HCT116 (cell line): ENCODE measurements at regions not wholly inside any gene's neighbourhood (a gene's known extent, or its start where the extent isn't known, plus 50 kb on each side); places are given as distances from the start of the nearest gene placed in this dataset.

Experiments
- ATAC-seq: fragments of 200-7000 bp; cut with Tn5 transposase; 2 replicates; pipeline ENCODE4 v1.9.1; 2020; ENCODE audit warnings: mild to moderate bottlenecking, moderate library complexity
- BruUV-seq: library from RNA; stranded (reverse); fragments of 400-500 nt; replicated peaks from 2 replicates; lab custom pipeline; 2021; lab: Mats Ljungman, UMichigan
- CTCF ChIA-PET: fragments of 300-600 bp; sonication (Branson Sonifier 250); formaldehyde crosslinking; loops from one replicate; lab custom pipeline; 2021; ENCODE audit warnings: antibody characterized with exemption; lab: Charles Lee
- POLR2A ChIA-PET: fragments of 300-600, 350-600 bp; sonication (Branson Sonifier 250); formaldehyde crosslinking; loops from one replicate; lab custom pipeline; 2021; ENCODE audit warnings: antibody characterized with exemption; lab: Charles Lee
- RAD21 ChIA-PET, 2 experiments: fragments of 300-600 bp; sonication (Branson Sonifier 250); formaldehyde crosslinking; loops; one replicate each; lab custom pipeline; 2023; ENCODE audit warnings: low total read pairs in 2 of 2; ENCODE audit not compliant: uncharacterized antibody in 2 of 2, unreplicated experiment in 2 of 2, low non-redundant PET in 1 of 2; lab: Charles Lee
- DNase-seq: peaks from one replicate; pipeline ENCODE4 v3.0.0-alpha.2; 2010; ENCODE audit warnings: low read depth, low spot score
- H2AFZ ChIP-seq: fragments of 200-600 bp; shearing (Covaris generic), sonication (generic); 2 replicates; pipeline ENCODE4 v1.6.1; 2017; ENCODE audit warnings: low read depth, mixed run types, mixed read lengths, antibody characterized with exemption, low read length; ENCODE audit not compliant: poor library complexity, severe bottlenecking
- H3K27ac ChIP-seq: 2 replicates; pipeline ENCODE4 v1.5.1; 2012; ENCODE audit warnings: low read depth, low read length
- H3K27me3 ChIP-seq: fragments of 200-600 bp; sonication (generic); 2 replicates; pipeline ENCODE4 v1.6.1; 2016; ENCODE audit warnings: mixed run types, low read length, mixed read lengths; ENCODE audit not compliant: insufficient read depth
- H3K36me3 ChIP-seq, 2 experiments: fragments of 200-500 bp in 1 of 2; fragments of 200-600 bp in 1 of 2; sonication (Bioruptor generic) in 1 of 2; sonication (generic) in 1 of 2; 2 replicates each; pipeline versions ENCODE4 v1.5.1 to v1.6.1; 2014 to 2016; ENCODE audit warnings: low read length in 2 of 2, inconsistent platforms in 1 of 2, mixed read lengths in 1 of 2, mixed run types in 1 of 2; ENCODE audit not compliant: insufficient read depth in 2 of 2, control insufficient read depth in 1 of 2
- H3K4me1 ChIP-seq, 2 experiments: fragments of 200-600 bp in 1 of 2; sonication (generic) in 1 of 2; 2 replicates each; pipeline versions ENCODE4 v1.5.1 to v1.6.1; 2012 to 2017; ENCODE audit warnings: low read length in 2 of 2, inconsistent platforms in 1 of 2, mild to moderate bottlenecking in 1 of 2, mixed read lengths in 1 of 2, mixed run types in 1 of 2, moderate library complexity in 1 of 2; ENCODE audit not compliant: insufficient read depth in 2 of 2, control insufficient read depth in 1 of 2
- H3K4me2 ChIP-seq: fragments of 200-600 bp; sonication (generic); 2 replicates; pipeline ENCODE4 v1.6.1; 2017; ENCODE audit warnings: mixed run types, low read length, mixed read lengths
- H3K4me3 ChIP-seq, 2 experiments: fragments of 200-600 bp in 1 of 2; sonication (generic) in 1 of 2; replicated peaks in 1 of 2; 2 replicates each; pipeline ENCODE4 v1.5.1; 2011 to 2016; ENCODE audit warnings: low read length in 2 of 2, control low read depth in 1 of 2, low read depth in 1 of 2, mild to moderate bottlenecking in 1 of 2, mixed read lengths in 1 of 2, mixed run types in 1 of 2
- H3K79me2 ChIP-seq: fragments of 200-600 bp; sonication (generic); 2 replicates; pipeline ENCODE4 v1.6.1; 2017; ENCODE audit warnings: mild to moderate bottlenecking, mixed run types, low read length, moderate library complexity, mixed read lengths; ENCODE audit not compliant: insufficient read depth
- H3K9ac ChIP-seq: fragments of 200-600 bp; sonication (generic); 2 replicates; pipeline ENCODE4 v1.6.1; 2016; ENCODE audit warnings: low read length, mixed read lengths
- H3K9me2 ChIP-seq: fragments of 200-600 bp; sonication (generic), shearing (Covaris generic); 2 replicates; pipeline ENCODE4 v1.6.1; 2017; ENCODE audit warnings: mixed run types, mild to moderate bottlenecking, moderate library complexity; ENCODE audit not compliant: insufficient read depth
- H3K9me3 ChIP-seq, 2 experiments: fragments of 200-500 bp in 1 of 2; fragments of 200-600 bp in 1 of 2; sonication (Bioruptor generic) in 1 of 2; sonication (generic) in 1 of 2; 2 replicates each; pipeline ENCODE4 v1.6.1; 2014 to 2017; ENCODE audit warnings: low read length in 2 of 2, mixed read lengths in 2 of 2, inconsistent platforms in 1 of 2, low read depth in 1 of 2, mild to moderate bottlenecking in 1 of 2, mixed run types in 1 of 2, moderate library complexity in 1 of 2; ENCODE audit not compliant: control insufficient read depth in 1 of 2, insufficient read depth in 1 of 2
- H4K20me1 ChIP-seq: fragments of 200-600 bp; sonication (generic), shearing (Covaris generic); 2 replicates; pipeline ENCODE4 v1.6.1; 2017; ENCODE audit warnings: mixed run types, mild to moderate bottlenecking, moderate library complexity; ENCODE audit not compliant: insufficient read depth
- CEBPB ChIP-seq: IDR thresholded peaks from 2 replicates; pipeline ENCODE4 v1.6.1; 2012; ENCODE audit warnings: low read depth
- CTCF ChIP-seq, 3 experiments: fragments of 200-600 bp in 1 of 3; sonication (generic) in 1 of 3; IDR thresholded peaks in 2 of 3; conservative IDR thresholded peaks in 1 of 3; 2 replicates each; pipeline ENCODE4 v1.5.1; 2012 to 2017; ENCODE audit warnings: low read depth in 2 of 3, low read length in 2 of 3, antibody characterized with exemption in 1 of 3, borderline replicate concordance in 1 of 3, control low read depth in 1 of 3, mild to moderate bottlenecking in 1 of 3, mixed read lengths in 1 of 3, mixed run types in 1 of 3, moderate library complexity in 1 of 3; ENCODE audit not compliant: insufficient read depth in 1 of 3
- ELF1 ChIP-seq: IDR thresholded peaks from 2 replicates; pipeline ENCODE4 v1.6.1; 2012; ENCODE audit warnings: low read depth, borderline replicate concordance
- JUND ChIP-seq: IDR thresholded peaks from 2 replicates; pipeline ENCODE4 v1.6.1; 2012
- POLR2A ChIP-seq: IDR thresholded peaks from 2 replicates; pipeline ENCODE4 v1.7.0; 2011; ENCODE audit warnings: borderline replicate concordance; ENCODE audit not compliant: insufficient read depth, insufficient read length; ENCODE audit errors: extremely low read depth
- RAD21 ChIP-seq: IDR thresholded peaks from 2 replicates; pipeline ENCODE4 v1.6.1; 2012; ENCODE audit warnings: low read depth, mild to moderate bottlenecking
- SIN3A ChIP-seq: IDR thresholded peaks from 2 replicates; pipeline ENCODE4 v1.6.1; 2012; ENCODE audit warnings: low read depth
- TCF7L2 ChIP-seq: IDR thresholded peaks from 2 replicates; pipeline ENCODE4 v1.7.0; 2011; ENCODE audit warnings: borderline replicate concordance, inconsistent platforms; ENCODE audit not compliant: insufficient read depth, insufficient read length; ENCODE audit errors: extremely low read depth
- YY1 ChIP-seq: IDR thresholded peaks from 2 replicates; pipeline ENCODE4 v1.6.1; 2011; ENCODE audit warnings: low read length, low read depth, moderate library complexity, mild to moderate bottlenecking; ENCODE audit not compliant: insufficient replicate concordance; ENCODE audit errors: extremely low read depth
- intact Hi-C: fragments of 100-400 bp; cut with micrococcal nuclease; formaldehyde crosslinking; loops from 2 replicates; pipeline ENCODE4 v1.10.0; 2022
- TF ChIP-seq, protein P1 (sequence below): IDR thresholded peaks from 2 replicates; pipeline ENCODE4 v1.6.1; 2012

- no peaks in the 10 kb centered on the region for H4K20me1 ChIP-seq
- 0 out of 4 replicates have a peak, but pooled peaks cover 0 to 5% of the 10 kb centered on the region in 2 experiments for H3K4me1 ChIP-seq
- ChIA-PET POLR2A (no interaction called here), CTCF (interaction anchor here (0.5 to 0.7 kb wide), 2 partner anchors 9 to 16 kb away, joined by 3 to 4 read pairs; no protein-coding TSS in a partner anchor), RAD21 (no interaction called here)
- BruUV-seq, result no TSS peak
- no peaks in the 10 kb centered on the region for H3K9me3 ChIP-seq
- no peak for DNase-seq
- H3K27me3 ChIP-seq, result no peaks in the 10 kb centered on the region
- intact Hi-C loops, result no loop called here
- H3K27ac ChIP-seq, result no peak overlapping the region
- TF ChIP-seq, protein P1, sequence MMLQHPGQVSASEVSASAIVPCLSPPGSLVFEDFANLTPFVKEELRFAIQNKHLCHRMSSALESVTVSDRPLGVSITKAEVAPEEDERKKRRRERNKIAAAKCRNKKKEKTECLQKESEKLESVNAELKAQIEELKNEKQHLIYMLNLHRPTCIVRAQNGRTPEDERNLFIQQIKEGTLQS, result no peak
- TF ChIP-seq YY1 (no peak), POLR2A (no peak), ELF1 (no peak), TCF7L2 (no peak), RAD21 (peak; percentile 29), CTCF (IDR thresholded peaks at IDR 0.05 in 2 of 3, conservative IDR thresholded peaks at IDR 0.05 in 1 of 3; ENCODE audit: borderline replicate concordance in 1 of 3, insufficient read depth in 1 of 3, low read depth in 2 of 3, low read length in 2 of 3) (peak in 2 of 3 experiments; percentile 51 to 56; a peak in 4 of 6 replicates)
- no peak overlapping the region for H3K4me2 ChIP-seq
- no peak overlapping the region for H3K9ac ChIP-seq
- no peaks in the 10 kb centered on the region for H3K79me2 ChIP-seq
- no peaks in the 10 kb centered on the region for H3K36me3 ChIP-seq
- peak; percentile 86 for ATAC-seq
- H3K9me2 ChIP-seq, result no peaks in the 10 kb centered on the region
- no peak overlapping the region for H2AFZ ChIP-seq
- no peak overlapping the region for H3K4me3 ChIP-seq
Measured at GRCh38 chr1:58841455-58841854, 57.6 kb upstream of the JUN start.

DNA sequence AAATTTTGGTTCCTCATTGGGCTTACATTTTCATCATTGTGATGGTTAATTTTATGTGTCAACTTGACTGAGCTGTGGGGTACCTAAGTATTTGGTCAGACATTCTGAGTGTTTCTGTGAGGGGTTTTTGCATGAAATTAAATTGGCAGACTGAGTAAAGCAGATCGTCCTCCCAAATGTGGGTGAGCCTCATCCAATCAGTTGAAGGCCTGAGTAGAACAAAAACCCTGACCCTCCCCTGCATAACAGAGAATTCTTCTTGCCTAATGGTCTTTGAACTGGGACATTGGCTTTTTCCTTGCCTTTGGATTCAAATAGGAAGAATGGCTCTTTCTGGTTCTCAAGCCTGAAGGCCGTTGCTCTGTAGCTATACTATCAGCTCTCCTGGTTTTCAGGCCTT, 59.1 kb upstream of the JUN start:
- Histone ChIP-seq H3K36me3 (no peaks in the 10 kb centered on the region), H3K9me3 (no peaks in the 10 kb centered on the region), H3K27ac (no peak overlapping the region), H3K9me2 (no peaks in the 10 kb centered on the region), H3K9ac (no peak overlapping the region), H4K20me1 (no peaks in the 10 kb centered on the region), H3K4me3 (no peak overlapping the region), H3K27me3 (no peaks in the 10 kb centered on the region), H3K4me1 (peaks cover 0 to 10% of the 10 kb centered on the region in 2 experiments; a peak in 2 of 4 replicates), H2AFZ (no peak overlapping the region), H3K79me2 (no peaks in the 10 kb centered on the region), H3K4me2 (no peak overlapping the region)
- intact Hi-C loops, result no loop called here
- ChIA-PET RAD21 (no interaction called here), CTCF (no interaction called here), POLR2A (no interaction called here)
- no TSS peak for BruUV-seq
- ATAC-seq (no peak), DNase-seq (no peak)
- TF ChIP-seq SIN3A (no peak), ELF1 (no peak), JUND (no peak), CEBPB (no peak)
